BJ (cell line): ENCODE measurements at regions not wholly inside any gene's neighbourhood (a gene's known extent, or its start where the extent isn't known, plus 50 kb on each side); places are given as distances from the start of the nearest gene placed in this dataset.
"Not testable (repeated sequence)": the region's sequence is repeated elsewhere in the genome, so short reads cannot be mapped to it uniquely, and the experiment has no call there.

Source experiments
- CTCF ChIA-PET: fragments of 350-600 bp; formaldehyde crosslinking; extraction: SDS; loops from one replicate; lab custom pipeline; 2021; ENCODE audit warnings: antibody characterized with exemption, inconsistent platforms; lab: Yijun Ruan, JAX
- POLR2A ChIA-PET: fragments of 300-600 bp; sonication (Branson Sonifier 250); formaldehyde crosslinking; extraction: SDS; loops from one replicate; lab custom pipeline; 2021; ENCODE audit warnings: antibody characterized with exemption; lab: Charles Lee
- DNase-seq: peaks from one replicate; pipeline ENCODE4 v3.0.0-alpha.2; 2011; ENCODE audit warnings: low read depth
- H3K27me3 ChIP-seq: 2 replicates; pipeline ENCODE4 v1.6.0; 2011; ENCODE audit warnings: low read length; ENCODE audit not compliant: control insufficient read depth, insufficient read depth
- H3K36me3 ChIP-seq: 2 replicates; pipeline ENCODE4 v1.5.1; 2011; ENCODE audit warnings: low read length; ENCODE audit not compliant: control insufficient read depth, insufficient read depth
- H3K4me3 ChIP-seq: 2 replicates; pipeline ENCODE4 v1.5.1; 2011; ENCODE audit warnings: low read depth, mild to moderate bottlenecking, control low read depth, low read length
- TF ChIP-seq, protein P1 (sequence below): IDR thresholded peaks from 2 replicates; pipeline ENCODE4 v1.5.1; 2011; ENCODE audit warnings: low read depth, mild to moderate bottlenecking, control low read depth, inconsistent platforms, low read length, moderate library complexity; ENCODE audit not compliant: insufficient read depth

DNA sequence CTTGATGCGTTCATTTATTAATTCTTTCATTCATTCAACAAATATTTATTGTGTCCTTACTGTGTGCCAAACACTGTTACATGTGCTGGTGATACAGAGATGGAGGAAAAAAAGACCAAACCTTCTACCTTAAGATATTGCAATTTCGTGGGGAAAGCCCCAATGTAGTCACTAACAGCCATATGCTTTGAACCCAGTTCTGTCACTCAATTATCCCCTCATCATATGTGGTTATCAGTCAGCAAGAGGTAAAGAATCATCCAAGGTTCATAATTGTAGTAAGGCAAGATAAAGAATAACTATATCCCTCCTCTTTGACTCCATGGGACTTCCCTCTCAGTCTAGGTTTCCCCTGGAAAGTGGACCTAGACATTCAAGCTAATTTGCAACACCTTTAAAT lies 1185.6 kb upstream of the CELF4 start:
- no peak overlapping the region for H3K4me3 ChIP-seq
- no peaks in the 10 kb centered on the region for H3K36me3 ChIP-seq
- DNase-seq: no peak
- TF ChIP-seq, protein P1, sequence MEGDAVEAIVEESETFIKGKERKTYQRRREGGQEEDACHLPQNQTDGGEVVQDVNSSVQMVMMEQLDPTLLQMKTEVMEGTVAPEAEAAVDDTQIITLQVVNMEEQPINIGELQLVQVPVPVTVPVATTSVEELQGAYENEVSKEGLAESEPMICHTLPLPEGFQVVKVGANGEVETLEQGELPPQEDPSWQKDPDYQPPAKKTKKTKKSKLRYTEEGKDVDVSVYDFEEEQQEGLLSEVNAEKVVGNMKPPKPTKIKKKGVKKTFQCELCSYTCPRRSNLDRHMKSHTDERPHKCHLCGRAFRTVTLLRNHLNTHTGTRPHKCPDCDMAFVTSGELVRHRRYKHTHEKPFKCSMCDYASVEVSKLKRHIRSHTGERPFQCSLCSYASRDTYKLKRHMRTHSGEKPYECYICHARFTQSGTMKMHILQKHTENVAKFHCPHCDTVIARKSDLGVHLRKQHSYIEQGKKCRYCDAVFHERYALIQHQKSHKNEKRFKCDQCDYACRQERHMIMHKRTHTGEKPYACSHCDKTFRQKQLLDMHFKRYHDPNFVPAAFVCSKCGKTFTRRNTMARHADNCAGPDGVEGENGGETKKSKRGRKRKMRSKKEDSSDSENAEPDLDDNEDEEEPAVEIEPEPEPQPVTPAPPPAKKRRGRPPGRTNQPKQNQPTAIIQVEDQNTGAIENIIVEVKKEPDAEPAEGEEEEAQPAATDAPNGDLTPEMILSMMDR: no peak
- ChIA-PET POLR2A (no interaction called here), CTCF (no interaction called here)
- no peaks in the 10 kb centered on the region for H3K27me3 ChIP-seq

DNA sequence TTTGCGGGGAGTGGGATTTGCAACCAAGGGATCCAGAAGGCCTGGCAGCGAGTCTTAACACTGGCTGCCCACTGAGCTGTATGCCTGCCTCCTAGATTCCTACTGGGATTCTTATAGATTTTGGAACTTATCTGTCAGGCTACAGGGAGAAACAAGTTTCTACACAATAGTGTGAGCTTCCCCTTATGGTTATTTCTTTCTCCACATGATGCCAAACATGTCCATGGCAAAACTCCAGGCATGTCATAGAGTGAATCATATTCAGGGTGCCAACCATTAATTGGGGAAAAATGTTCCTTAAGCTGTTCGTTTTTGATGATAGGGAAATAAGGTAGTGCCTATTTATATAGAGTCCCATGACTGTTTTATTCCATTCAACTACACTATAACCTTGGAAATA lies 1185.2 kb upstream of the CELF4 start:
- CTCF ChIA-PET: no interaction called here
- TF ChIP-seq, protein P1: no peak
- Histone ChIP-seq H3K4me3 (no peak overlapping the region), H3K27me3 (no peaks in the 10 kb centered on the region), H3K36me3 (no peaks in the 10 kb centered on the region)
- POLR2A ChIA-PET: no interaction called here
- DNase-seq: no peak

- H3K27me3 ChIP-seq: no peaks in the 10 kb centered on the region
- ChIA-PET CTCF (no interaction called here), POLR2A (no interaction called here)
- no peak overlapping the region for H3K4me3 ChIP-seq
- TF ChIP-seq, protein P1: no peak
- no peak for DNase-seq
- H3K36me3 ChIP-seq: no peaks in the 10 kb centered on the region
Observed at GRCh38 chr18:38747153-38747552, 1181.6 kb upstream of the CELF4 start.

GRCh38 chr18:38720181-38720580 lies 1154.6 kb upstream of the CELF4 start:
- H3K36me3 ChIP-seq, H3K27me3 ChIP-seq, POLR2A ChIA-PET, CTCF ChIA-PET, DNase-seq, H3K4me3 ChIP-seq: not testable (repeated sequence)

- no peaks in the 10 kb centered on the region for H3K36me3 ChIP-seq
- no peak overlapping the region for H3K4me3 ChIP-seq
- no peaks in the 10 kb centered on the region for H3K27me3 ChIP-seq
- TF ChIP-seq, protein P1: no peak
- POLR2A ChIA-PET: no interaction called here
- DNase-seq: no peak
- CTCF ChIA-PET: no interaction called here
Observed at GRCh38 chr18:38718365-38718901, 1152.8 kb upstream of the CELF4 start.

- DNase-seq: no peak
- TF ChIP-seq, protein P1: no peak
- Histone ChIP-seq H3K4me3 (no peak overlapping the region), H3K27me3 (no peaks in the 10 kb centered on the region), H3K36me3 (no peaks in the 10 kb centered on the region)
- ChIA-PET CTCF (no interaction called here), POLR2A (no interaction called here)
Observed at GRCh38 chr18:38709122-38709521, 1143.5 kb upstream of the CELF4 start.
